Brain pericyte (primary cell): ENCODE measurements at regions not wholly inside any gene's neighbourhood (a gene's known extent, or its start where the extent isn't known, plus 50 kb on each side); places are given as distances from the start of the nearest gene placed in this dataset.
A peak's percentile ranks its signal among the peaks of the same experiment; 100 is the strongest.

Experiments used
- DNase-seq: peaks from one replicate; pipeline ENCODE4 v3.0.0-alpha.2; 2012; ENCODE audit warnings: low read depth, low spot score

- no peak for DNase-seq
Measured at GRCh38 chr4:19722404-19722803, 529.3 kb upstream of the SLIT2 start.

- DNase-seq: no peak
Measured at GRCh38 chr4:19721587-19721986, 530.1 kb upstream of the SLIT2 start.

GRCh38 chr4:19720610-19721009 is 531.1 kb upstream of the SLIT2 start:
- no peak for DNase-seq

- DNase-seq: no peak
Measured at GRCh38 chr4:19720190-19720589, 531.5 kb upstream of the SLIT2 start.

GRCh38 chr4:19711871-19712270 is 539.8 kb upstream of the SLIT2 start:
- DNase-seq: no peak

- DNase-seq: no peak
Measured at GRCh38 chr4:19707876-19708275, 543.8 kb upstream of the SLIT2 start.

- no peak for DNase-seq
Measured at GRCh38 chr4:19703391-19703790, 548.3 kb upstream of the SLIT2 start.

GRCh38 chr4:19700992-19701391 is 550.7 kb upstream of the SLIT2 start:
- DNase-seq: no peak

- DNase-seq: no peak
Measured at GRCh38 chr4:19698961-19699360, 552.7 kb upstream of the SLIT2 start.

- DNase-seq: no peak
Measured at GRCh38 chr4:19694812-19695211, 556.9 kb upstream of the SLIT2 start.

- DNase-seq: no peak
Measured at GRCh38 chr4:19693936-19694570, 557.7 kb upstream of the SLIT2 start.

- DNase-seq: no peak
Measured at GRCh38 chr4:19689511-19689910, 562.2 kb upstream of the SLIT2 start.

GRCh38 chr4:19686456-19686855 is 565.2 kb upstream of the SLIT2 start:
- no peak for DNase-seq

- DNase-seq: no peak
Measured at GRCh38 chr4:19684084-19684483, 567.6 kb upstream of the SLIT2 start.

- no peak for DNase-seq
Measured at GRCh38 chr4:19683426-19683825, 568.3 kb upstream of the SLIT2 start.

GRCh38 chr4:19677211-19677610 is 574.5 kb upstream of the SLIT2 start:
- DNase-seq: no peak

- DNase-seq: no peak
Measured at GRCh38 chr4:19675172-19675811, 576.4 kb upstream of the SLIT2 start.

- no peak for DNase-seq
Measured at GRCh38 chr4:19659101-19659500, 592.6 kb upstream of the SLIT2 start.

- DNase-seq: no peak
Measured at GRCh38 chr4:19657856-19658255, 593.8 kb upstream of the SLIT2 start.

- no peak for DNase-seq
Measured at GRCh38 chr4:19655666-19656065, 596.0 kb upstream of the SLIT2 start.

- DNase-seq: peak; percentile 2
Measured at GRCh38 chr4:19650903-19651864, 600.5 kb upstream of the SLIT2 start.

GRCh38 chr4:19645589-19645988 is 606.1 kb upstream of the SLIT2 start:
- DNase-seq: no peak

GRCh38 chr4:19636451-19636850 is 615.3 kb upstream of the SLIT2 start:
- DNase-seq: no peak
